ENCODE measurements at regions not wholly inside any gene's neighbourhood (a gene's known extent, or its start where the extent isn't known, plus 50 kb on each side); places are given as distances from the start of the nearest gene placed in this dataset.

DNA sequence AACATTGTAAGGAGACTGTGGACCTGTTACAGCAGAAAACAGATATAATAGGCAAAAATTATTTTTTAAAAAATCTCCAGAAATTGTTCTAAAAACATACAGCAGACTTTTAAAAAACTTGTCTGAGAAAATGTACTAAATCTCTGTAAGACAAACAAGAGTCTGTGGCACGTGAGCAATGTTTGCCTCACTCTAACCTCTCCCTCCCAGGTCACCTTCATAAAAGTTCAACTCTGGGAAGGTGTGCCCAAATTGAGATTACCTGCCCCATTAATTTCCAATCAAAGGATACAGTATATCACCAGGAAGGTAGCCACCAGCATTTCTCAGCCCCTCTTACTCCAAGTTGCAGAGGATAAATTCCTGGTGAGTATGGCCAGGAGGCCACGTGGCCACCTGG, 992.7 kb downstream of the TMEM182 start:
- TF ChIP-seq, protein P1, sequence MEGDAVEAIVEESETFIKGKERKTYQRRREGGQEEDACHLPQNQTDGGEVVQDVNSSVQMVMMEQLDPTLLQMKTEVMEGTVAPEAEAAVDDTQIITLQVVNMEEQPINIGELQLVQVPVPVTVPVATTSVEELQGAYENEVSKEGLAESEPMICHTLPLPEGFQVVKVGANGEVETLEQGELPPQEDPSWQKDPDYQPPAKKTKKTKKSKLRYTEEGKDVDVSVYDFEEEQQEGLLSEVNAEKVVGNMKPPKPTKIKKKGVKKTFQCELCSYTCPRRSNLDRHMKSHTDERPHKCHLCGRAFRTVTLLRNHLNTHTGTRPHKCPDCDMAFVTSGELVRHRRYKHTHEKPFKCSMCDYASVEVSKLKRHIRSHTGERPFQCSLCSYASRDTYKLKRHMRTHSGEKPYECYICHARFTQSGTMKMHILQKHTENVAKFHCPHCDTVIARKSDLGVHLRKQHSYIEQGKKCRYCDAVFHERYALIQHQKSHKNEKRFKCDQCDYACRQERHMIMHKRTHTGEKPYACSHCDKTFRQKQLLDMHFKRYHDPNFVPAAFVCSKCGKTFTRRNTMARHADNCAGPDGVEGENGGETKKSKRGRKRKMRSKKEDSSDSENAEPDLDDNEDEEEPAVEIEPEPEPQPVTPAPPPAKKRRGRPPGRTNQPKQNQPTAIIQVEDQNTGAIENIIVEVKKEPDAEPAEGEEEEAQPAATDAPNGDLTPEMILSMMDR (conservative IDR thresholded peaks at IDR 0.05; ENCODE audit: low read depth, low read length) = no peak
- H3K4me3 ChIP-seq (ENCODE audit: low read depth, low read length) = no peak overlapping the region
- DNase-seq (ENCODE audit: low read depth) = no peak

DNA sequence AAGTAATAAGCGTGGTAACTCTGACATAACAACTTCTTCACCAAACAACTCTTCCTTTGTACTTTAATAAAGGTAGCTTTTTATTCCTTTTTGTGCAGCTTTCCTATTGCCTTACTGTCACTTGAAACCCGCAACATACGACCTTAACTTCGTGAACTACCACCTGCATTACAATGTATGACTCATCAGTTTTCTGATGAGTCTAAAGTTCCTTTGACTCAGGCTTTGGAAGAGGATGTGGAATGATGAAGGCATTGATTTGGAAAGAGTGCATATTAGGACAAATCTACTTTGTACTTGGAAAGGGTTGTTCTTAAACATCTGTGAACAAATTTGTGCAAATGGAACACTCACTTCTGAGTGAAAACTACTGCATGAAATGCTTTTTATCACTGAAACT, 1012.1 kb downstream of the TMEM182 start:
- TF ChIP-seq, protein P1 (conservative IDR thresholded peaks at IDR 0.05; ENCODE audit: low read depth, low read length) = no peak
- H3K4me3 ChIP-seq (ENCODE audit: low read depth, low read length) = no peak overlapping the region
- no peak for DNase-seq (ENCODE audit: low read depth)

DNA sequence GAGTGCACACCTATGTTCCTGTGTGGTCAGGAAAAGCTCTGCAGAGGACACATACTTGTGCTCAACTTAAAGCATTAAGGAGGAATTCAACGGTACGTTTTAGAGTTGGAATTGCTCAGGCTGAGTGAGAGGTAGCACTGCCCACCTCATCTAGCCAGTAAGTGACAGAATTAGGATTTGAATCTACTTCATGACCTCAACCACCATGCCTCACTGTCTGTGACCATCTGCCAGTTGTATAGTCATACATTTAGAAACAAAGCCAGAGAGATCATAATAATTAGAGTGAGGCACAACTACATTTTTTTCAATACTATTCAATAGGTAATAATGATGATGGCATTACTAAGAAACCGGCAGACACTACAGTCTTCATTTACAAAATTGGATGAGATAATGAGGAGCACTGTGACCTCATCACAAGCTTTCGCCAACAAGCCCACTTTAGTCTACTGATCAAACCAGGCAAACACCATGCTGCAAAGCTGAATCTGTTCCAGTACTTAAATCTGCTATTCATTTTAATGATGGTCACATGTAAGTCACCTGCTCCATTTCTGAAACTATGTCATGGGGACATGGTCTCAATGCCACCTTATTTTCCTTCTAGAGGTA, 1018.4 kb downstream of the TMEM182 start:
- TF ChIP-seq, protein P1 (conservative IDR thresholded peaks at IDR 0.05; ENCODE audit: low read depth, low read length) = no peak
- DNase-seq (ENCODE audit: low read depth) = no peak
- no peak overlapping the region for H3K4me3 ChIP-seq (ENCODE audit: low read depth, low read length)

DNA sequence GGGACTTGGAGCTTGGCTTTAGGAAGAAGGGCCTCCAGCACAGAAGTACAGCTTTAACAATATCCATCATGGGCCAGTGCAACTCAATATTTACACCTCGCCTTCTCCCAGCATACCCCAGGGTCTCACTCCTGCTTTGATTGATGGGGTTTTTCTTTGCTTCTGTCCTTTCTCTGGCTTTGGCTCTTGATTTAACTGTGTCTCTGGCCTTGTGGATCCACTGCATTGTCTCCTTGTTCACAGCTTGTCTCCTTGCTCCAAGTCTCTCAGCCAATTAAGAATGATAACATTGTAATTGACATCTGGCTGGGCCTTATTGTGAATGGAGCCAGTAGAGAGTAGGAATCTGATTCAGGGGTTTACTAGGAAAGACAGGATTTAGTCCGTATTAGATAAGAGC, 1019.5 kb downstream of the TMEM182 start:
- TF ChIP-seq, protein P1 (conservative IDR thresholded peaks at IDR 0.05; ENCODE audit: low read depth, low read length) = no peak
- no peak for DNase-seq (ENCODE audit: low read depth)
- H3K4me3 ChIP-seq (ENCODE audit: low read depth, low read length) = no peak overlapping the region

DNA sequence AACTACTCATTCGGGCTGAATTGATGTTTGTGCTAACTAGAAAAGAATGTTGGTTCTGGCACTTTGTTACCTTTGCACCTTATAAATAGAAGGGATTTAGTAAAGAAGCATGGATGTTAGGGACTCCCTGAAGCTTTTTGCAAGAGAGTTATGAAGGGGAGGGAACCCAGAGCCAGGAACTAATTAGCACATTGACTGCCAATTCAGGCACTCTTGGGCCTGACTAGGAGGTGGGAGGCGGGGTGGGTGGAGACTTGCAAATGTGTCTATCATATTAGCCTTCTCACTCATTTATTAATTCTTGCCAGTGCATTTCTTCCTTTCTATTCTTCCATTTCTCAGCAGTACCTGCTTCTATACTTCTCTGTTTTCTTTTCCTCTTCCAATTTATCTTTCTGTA, 1022.4 kb downstream of the TMEM182 start:
- no peak for DNase-seq (ENCODE audit: low read depth)
- TF ChIP-seq, protein P1 (conservative IDR thresholded peaks at IDR 0.05; ENCODE audit: low read depth, low read length) = no peak
- H3K4me3 ChIP-seq (ENCODE audit: low read depth, low read length) = no peak overlapping the region

DNA sequence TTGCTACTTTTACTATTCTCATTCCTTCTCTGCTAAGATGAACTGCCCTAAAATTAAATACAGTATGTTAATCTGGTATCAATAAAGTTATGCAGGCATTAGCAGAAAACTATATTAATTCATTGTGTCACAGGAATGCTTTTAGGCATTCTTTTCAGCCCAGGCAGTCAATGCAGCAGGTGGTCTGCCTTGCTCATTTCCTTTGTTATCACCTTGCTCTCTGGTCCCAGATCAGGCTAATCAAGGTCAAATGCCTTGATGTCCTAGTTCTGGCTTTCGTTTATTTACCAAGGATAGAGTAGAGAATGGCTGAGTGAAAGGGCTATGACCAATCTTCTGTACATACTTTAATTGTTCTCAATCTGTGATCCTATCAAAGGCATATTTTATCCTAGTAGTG, 1023.6 kb downstream of the TMEM182 start:
- TF ChIP-seq, protein P1 (conservative IDR thresholded peaks at IDR 0.05; ENCODE audit: low read depth, low read length) = no peak
- no peak overlapping the region for H3K4me3 ChIP-seq (ENCODE audit: low read depth, low read length)
- no peak for DNase-seq (ENCODE audit: low read depth)

DNA sequence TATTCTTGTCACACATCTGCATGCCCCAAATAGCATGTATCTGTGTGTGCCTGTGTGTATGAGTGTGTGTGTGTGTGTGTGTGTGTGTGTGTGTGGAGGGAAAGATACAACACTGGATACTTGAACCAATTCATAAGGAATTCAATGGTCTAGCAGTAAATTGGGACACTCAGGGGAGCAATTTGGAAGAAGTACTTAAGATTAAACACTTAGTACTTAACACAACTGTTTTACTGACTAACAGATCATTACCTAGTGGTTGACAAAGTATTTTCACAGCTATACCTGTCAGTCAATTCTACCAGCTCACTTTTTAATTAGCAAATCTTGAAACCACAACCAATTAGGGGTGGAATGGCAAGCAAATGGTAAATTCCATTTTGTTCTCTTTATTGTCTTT, 1024.1 kb downstream of the TMEM182 start:
- no peak overlapping the region for H3K4me3 ChIP-seq (ENCODE audit: low read depth, low read length)
- DNase-seq (ENCODE audit: low read depth) = no peak
- TF ChIP-seq, protein P1 (conservative IDR thresholded peaks at IDR 0.05; ENCODE audit: low read depth, low read length) = no peak

Data from choroid plexus epithelial cell (primary cell).